Neural cell (in vitro differentiated cells): ENCODE measurements at regions not wholly inside any gene's neighbourhood (a gene's known extent, or its start where the extent isn't known, plus 50 kb on each side); places are given as distances from the start of the nearest gene placed in this dataset.

Experiments used
- CTCF ChIP-seq: fragments of 450-650 bp; IDR thresholded peaks from 2 replicates; pipeline ENCODE4 v1.5.1; 2014; ENCODE audit warnings: antibody characterized with exemption, mild to moderate bottlenecking, moderate library complexity; ENCODE audit not compliant: poor library complexity, severe bottlenecking
- EP300 ChIP-seq: fragments of 450-650 bp; conservative IDR thresholded peaks from 2 replicates; pipeline ENCODE4 v1.6.1; 2014; ENCODE audit warnings: antibody characterized with exemption, mild to moderate bottlenecking, moderate library complexity; ENCODE audit not compliant: poor library complexity, severe bottlenecking
- POLR2AphosphoS5 ChIP-seq: IDR thresholded peaks from 2 replicates; pipeline ENCODE4 v1.6.1; 2012
- REST ChIP-seq: IDR thresholded peaks from 2 replicates; pipeline ENCODE4 v1.6.1; 2012; ENCODE audit warnings: borderline replicate concordance
- TAF1 ChIP-seq: IDR thresholded peaks from 2 replicates; pipeline ENCODE4 v1.6.1; 2012; ENCODE audit warnings: low read depth

DNA sequence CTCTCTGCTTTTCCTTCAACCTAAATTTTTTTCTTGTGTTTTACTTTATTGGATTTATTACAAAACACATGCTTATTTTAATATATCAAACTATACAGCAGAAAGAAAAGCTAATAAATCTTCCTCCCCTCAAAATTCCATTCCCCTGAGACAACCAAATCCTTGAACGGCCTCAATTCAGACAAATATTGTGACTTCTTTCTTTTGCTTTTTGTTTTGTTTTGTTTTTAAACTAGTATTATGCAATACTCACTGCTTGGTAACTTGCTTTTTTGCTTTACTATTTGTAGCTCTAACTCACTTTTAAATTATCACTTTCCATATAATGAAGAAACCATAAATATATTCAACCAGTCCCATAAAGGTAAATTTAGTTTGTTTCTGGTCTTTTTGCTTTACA lies 59.4 kb upstream of the CDK1 start:
- TF ChIP-seq TAF1: no peak
- no peak for TF ChIP-seq CTCF
- no peak for TF ChIP-seq REST
- TF ChIP-seq POLR2AphosphoS5: no peak
- no peak for TF ChIP-seq EP300
